OCI-M2 (cell line): ENCODE measurements at regions not wholly inside any gene's neighbourhood (a gene's known extent, or its start where the extent isn't known, plus 50 kb on each side); places are given as distances from the start of the nearest gene placed in this dataset.
"Not testable (repeated sequence)": the region's sequence is repeated elsewhere in the genome, so short reads cannot be mapped to it uniquely, and the experiment has no call there.

Experiments used
- DNase-seq: peaks from one replicate; lab custom pipeline; 2025; ENCODE audit not compliant: unreplicated experiment; lab: John Stamatoyannopoulos, UW

DNA sequence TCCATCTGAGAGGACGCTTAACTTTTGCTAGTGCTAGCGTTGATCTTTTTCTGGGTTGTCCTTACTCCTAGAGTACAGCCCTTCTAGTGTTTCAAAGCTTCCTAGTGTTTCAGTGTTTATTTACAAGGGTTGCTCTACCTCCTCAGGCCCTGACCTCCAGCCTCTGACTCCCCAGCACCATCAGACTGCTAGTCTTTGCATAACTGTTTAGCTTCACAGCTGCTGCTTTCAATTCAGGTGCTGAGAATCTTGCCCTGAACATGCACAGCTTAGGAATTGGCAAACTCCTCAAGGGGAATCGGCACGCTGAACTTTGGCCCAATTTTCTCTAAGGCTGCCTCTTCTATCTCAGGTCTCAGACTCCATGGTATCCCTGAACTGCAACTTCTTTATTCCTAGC, 52.9 kb downstream of the OR52B4 start:
- not testable (repeated sequence) for DNase-seq

DNA sequence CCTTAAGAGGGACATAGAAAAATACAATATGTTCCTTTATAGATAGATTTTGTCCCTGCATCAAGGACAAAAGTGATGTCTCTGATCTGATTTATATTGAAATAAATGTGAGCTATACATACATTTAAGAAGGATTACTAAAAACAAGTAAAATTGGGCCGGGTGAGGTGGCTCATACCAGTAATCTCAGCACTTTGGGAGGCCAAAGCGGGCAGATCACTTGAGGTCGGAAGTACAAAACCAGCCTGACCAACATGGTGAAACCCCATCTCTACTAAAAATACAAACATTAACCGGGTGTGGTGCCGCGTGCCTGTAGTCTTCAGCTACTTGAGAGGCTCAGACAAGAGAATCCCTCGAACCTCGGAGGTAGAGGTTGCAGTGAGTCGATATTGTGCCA, 91.0 kb downstream of the OR52B4 start:
- DNase-seq: not testable (repeated sequence)

DNA sequence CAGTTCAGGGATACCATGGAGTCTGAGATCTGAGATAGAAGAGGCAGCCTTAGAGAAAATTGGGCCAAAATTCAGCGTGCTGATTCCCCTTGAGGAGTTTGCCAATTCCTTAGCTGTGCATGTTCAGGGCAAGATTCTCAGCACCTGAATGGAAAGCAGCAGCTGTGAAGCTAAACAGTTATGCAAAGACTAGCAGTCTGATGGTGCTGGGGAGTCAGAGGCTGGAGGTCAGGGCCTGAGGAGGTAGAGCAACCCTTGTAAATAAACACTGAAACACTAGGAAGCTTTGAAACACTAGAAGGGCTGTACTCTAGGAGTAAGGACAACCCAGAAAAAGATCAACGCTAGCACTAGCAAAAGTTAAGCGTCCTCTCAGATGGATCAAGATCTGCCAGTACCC, 117.1 kb downstream of the OR52B4 start:
- DNase-seq: not testable (repeated sequence)

DNA sequence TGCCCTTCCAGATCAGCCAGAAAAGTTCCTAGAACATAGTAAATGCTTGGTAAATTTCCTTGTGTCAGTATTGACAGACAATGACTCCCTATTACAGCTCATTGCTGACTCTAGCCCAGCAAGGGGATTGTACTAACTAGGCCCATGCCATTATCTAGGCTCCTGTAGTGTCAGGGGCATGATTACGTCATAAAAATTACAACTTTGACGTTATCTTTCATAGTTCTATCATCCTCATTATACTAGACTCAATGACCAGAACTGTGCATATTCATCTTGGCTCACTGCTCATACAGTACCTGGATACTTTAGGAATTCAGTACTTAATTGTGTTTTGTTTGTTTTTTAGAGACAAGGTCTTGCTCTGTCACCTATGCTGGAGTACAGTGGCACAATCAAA, 118.7 kb downstream of the OR52B4 start:
- DNase-seq: not testable (repeated sequence)

DNA sequence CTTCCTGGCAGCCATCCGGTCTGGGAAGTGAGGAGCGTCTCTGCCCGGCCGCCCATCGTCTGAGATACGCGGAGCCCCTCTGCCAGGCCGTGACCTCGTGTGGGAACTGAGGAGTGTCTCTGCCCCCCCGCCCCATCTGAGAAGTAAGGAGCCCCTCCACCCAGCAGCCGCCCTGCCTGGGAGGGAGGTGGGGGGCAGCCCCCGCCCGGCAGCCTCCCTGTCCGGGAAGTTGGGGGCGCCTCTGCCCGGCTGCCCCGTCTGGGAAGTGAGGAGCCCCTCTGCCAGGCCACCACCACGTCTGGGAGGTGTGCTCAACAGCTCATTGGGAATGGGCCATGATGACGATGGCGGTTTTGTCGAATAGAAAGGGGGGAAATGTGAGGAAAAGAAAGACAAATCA, 130.4 kb downstream of the OR52B4 start:
- not testable (repeated sequence) for DNase-seq

DNA sequence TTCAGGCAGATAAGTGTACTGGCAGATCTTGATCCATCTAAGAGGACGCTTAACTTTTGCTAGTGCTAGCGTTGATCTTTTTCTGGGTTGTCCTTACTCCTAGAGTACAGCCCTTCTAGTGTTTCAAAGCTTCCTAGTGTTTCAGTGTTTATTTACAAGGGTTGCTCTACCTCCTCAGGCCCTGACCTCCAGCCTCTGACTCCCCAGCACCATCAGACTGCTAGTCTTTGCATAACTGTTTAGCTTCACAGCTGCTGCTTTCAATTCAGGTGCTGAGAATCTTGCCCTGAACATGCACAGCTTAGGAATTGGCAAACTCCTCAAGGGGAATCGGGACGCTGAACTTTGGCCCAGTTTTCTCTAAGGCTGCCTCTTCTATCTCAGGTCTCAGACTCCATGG, 124.3 kb downstream of the RRM1 start:
- not testable (repeated sequence) for DNase-seq

DNA sequence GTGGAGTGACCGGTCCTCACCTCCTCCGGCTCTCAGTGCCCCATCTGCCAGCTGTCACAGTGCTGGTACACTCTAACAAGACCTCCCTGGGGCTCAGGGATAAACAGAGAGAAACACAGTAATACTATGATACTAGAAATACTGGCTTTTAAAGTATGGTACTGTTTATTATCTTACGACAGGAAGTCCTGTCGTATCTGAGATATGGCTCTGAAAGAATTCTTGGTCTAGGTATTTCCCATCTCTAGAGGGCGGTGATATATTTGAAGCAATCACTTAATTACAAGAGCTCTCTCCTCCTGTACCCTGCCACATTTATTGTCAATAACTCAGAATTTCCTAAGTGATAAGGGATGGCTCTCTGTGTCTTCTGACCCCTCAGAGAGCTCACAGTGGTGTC, 119.1 kb downstream of the RRM1 start:
- no peak for DNase-seq

DNA sequence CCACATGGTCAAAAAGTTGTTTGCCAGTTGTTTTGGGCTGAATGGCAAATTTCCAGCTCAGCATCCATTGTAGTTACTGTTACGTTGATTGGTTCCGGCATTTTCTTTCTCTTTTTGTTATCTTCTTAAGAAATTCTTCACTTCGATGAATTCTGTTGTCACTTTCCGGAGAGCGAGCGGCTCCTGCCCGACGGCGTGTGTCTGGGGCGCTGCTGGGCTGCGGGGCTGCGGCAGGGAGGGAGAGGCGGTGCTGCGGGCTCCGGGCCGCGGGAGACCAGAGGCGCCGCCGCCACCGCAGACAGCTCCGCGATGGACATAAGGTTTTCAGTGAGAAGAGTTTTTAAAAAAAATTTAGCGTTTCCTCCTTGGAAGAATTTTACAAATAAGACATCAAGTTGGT, 117.4 kb downstream of the RRM1 start:
- no peak for DNase-seq

DNA sequence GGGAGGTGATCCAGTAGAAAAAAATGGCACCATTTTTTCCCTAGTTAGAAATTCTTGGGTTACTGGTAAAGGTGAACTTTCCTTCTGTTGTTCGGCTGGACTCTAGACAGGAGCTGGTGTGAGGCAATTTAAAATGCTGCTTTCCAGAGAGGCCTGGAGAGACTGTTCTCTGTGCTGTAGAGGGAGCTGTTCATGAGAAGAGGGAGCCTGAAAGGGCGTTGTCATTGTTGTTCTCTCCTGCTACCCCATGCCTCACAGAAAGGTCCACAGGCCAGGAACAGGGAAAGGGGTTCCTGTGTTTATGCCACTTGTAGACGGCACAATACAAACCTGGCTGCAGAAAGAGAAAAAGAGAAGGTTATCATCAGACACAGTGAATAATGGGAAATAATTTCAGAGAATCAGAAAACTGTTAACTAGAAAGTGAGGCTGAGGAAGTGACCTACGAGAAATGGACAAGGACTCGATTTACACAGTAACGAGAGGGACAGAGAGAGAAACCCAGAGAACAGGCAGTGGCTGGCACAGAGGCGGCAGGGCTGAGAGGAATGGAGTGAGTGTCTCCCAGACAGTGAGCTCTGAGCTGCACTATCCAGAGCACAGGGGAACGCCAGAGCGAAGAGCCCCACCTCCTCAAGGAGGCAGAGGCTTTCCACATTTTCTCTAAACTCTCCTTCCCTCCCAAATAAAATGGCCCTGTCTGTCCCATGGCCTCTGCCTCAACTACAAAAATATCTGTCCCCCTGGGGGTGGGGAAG, 109.2 kb downstream of the RRM1 start:
- DNase-seq: no peak

DNA sequence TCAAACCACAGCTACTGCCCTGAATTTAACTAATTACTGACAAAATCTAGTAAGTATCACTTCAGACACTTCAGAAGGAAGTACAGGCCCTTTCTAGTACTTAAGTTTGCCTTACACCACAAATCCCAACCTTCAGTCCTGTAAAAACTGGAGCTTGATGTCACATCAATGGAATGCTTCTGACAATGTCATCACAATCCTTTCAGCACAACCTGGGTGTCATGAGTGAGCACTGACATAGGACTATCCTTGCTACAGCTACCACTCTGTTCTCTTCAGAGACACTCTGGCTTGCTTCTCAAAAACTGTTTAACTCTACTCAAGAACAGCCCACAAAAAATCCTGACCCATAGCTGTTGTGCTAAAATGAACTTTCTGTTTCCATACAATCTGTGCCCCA, 108.2 kb downstream of the RRM1 start:
- no peak for DNase-seq

DNA sequence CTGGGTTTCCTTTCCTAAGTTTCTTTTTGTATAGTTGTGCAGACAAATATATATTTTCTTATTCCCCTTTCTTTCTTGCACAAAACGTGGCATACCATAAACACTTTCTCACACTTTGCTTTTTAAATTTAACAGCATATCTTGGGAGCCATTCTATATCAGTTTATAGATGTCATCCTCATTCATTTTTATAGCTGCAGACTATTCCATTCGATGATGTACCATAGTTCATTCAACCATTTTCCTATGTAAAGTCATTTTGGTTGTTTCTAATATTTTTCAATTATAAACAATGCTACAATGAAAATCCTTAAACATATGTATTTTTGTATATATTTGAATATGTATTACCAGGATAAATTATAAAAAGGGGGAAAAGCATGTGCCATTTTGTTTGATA, 102.5 kb downstream of the RRM1 start:
- no peak for DNase-seq

DNA sequence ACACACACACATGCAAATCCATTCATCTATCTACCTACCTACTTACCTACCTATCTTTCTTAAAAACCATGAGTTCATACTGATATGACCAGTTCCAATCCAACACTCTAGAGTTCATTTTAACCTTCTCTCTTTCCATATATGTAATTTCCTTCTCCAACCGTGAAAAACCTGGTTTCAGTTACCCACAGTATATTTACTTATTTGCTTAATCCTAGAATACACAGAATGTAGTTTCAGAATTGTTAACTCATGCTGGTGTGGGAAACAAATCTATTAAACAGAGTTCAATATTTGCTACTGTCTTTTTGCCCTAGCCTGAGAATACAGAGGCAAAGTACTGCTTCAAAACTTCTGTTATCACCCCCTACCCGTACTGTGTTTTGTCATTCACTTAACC, 101.3 kb downstream of the RRM1 start:
- DNase-seq: no peak

DNA sequence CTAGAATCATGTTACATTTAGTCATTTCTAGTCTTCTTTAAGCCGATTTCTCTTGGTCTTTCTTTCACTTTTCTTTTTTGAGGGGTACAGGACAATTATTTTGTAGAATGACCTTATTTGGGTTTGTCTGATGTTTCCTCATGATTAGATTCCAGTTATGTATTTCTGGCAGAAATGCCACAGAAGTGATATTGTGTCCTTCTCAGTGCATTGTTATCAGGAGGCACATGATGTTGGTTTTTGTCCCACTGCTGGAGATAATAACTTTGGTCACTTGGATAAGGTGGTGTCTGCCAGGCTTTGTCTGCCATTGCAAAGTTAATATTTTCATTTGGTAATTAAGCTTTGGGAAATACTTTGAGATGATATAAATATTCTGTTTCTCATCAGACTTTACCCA, 100.3 kb downstream of the RRM1 start:
- DNase-seq: peak; percentile 43

DNA sequence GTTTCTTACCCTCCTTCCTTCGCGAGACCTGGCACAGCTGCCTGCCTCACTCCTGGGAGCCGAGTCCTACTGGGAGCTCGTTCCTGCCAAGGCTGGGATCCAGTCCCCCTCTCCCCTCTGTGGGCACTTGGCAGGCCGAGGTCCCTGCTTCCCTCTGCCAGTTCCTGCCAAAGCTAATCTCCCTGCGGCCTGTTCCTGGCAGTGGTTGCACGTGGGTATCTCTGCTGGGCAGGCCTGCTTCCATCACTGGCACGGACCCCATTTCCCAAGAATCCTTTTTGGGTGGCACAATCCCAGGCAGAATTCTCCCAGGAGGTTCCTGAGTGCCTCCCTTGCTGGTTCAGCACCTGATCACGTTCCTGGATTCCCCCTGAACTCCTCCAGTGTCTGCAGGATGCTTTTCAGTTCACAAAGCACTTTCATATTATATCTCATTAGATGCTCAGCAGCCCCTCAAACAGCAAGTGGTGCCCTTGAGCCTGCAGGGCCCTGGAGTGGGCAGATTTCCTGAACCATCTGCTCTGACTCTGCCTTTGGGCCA, 96.5 kb downstream of the RRM1 start:
- no peak for DNase-seq

DNA sequence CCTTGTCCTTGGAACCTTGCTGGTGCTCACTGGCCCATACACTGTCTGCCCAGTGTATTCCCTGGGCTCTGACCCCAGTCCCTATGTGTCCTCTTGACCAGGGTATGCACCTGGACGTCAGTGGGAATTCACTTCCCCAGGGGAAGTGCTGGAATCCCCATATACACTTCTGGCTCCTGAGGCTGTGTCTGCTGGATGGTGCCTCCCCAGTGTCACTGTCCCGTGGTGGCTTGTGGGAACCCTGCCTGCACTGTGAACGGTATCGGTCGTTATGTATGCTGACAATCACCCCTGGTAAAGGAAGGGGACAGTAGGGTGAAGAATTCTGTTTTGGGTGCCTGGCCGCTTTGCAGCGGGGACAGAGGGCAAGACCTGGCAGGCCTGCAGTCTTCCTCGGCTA, 95.9 kb downstream of the RRM1 start:
- no peak for DNase-seq

DNA sequence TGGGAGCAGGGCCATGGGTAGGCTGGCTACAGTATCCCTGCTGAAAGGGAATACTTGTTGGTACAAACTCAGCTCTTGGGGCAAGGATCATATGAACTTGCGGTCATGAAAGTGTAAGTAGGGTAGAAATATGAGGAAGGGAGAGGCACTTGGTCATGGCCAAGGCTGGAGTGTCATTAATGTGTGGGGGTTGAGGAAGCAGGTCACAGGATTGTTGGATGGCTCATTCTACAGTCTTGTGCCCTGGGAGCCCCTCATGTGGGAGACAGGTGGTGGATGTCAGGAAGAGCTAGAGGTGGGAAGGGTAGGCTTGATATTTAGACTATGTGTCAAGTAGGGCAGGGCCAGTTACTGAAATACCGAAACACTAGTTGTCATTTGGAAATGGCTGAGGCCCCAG, 95.5 kb downstream of the RRM1 start:
- DNase-seq: no peak
